ENCODE measurements at regions not wholly inside any gene's neighbourhood (a gene's known extent, or its start where the extent isn't known, plus 50 kb on each side); places are given as distances from the start of the nearest gene placed in this dataset.

GRCh38 chr4:123990310-123990870, 593.8 kb downstream of the SPRY1 start:
- Histone ChIP-seq H3K36me3 (ENCODE audit: control insufficient read depth, insufficient read depth, low read length) (no peaks in the 10 kb centered on the region), H3K4me3 (ENCODE audit: low read depth, low read length) (no peak overlapping the region), H3K27me3 (ENCODE audit: control insufficient read depth, insufficient read depth, low read length) (no peaks in the 10 kb centered on the region)
- POLR2A ChIA-PET, result no interaction called here
- CTCF ChIA-PET, result no interaction called here
- TF ChIP-seq CTCF (IDR thresholded peaks at IDR 0.05; ENCODE audit: insufficient read depth, low read depth, low read length), result no peak
- DNase-seq (ENCODE audit: low read depth), result no peak

DNA sequence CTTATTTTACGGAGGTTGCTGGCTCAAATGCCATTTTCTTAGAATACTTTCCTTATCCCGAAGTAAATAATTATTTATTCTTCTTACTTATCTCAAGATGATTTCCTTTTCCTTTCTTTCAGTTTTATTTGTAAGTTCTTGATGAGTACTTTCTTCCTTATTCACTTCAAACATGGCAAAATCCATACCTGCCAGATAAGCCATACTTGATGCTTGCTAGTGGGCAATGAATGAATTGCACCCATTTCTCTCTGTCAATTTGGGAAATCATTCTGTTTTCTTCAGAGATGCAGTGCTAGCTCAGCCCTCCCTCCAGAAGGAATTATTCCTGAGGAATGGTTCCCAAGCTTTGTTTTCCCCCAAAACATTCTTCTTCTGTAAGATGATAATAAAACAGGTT, 598.3 kb downstream of the SPRY1 start:
- CTCF ChIA-PET, result interaction anchor here (1.6 kb wide), 1 partner anchor 19 kb away, joined by 3 read pairs; no protein-coding TSS in a partner anchor
- POLR2A ChIA-PET, result no interaction called here
- no peak for DNase-seq (ENCODE audit: low read depth)
- Histone ChIP-seq H3K36me3 (ENCODE audit: control insufficient read depth, insufficient read depth, low read length) (no peaks in the 10 kb centered on the region), H3K4me3 (ENCODE audit: low read depth, low read length) (no peak overlapping the region), H3K27me3 (ENCODE audit: control insufficient read depth, insufficient read depth, low read length) (no peaks in the 10 kb centered on the region)
- peak; percentile 20; the same call in 1 of the 2 replicates for TF ChIP-seq CTCF (IDR thresholded peaks at IDR 0.05; ENCODE audit: insufficient read depth, low read depth, low read length)

DNA sequence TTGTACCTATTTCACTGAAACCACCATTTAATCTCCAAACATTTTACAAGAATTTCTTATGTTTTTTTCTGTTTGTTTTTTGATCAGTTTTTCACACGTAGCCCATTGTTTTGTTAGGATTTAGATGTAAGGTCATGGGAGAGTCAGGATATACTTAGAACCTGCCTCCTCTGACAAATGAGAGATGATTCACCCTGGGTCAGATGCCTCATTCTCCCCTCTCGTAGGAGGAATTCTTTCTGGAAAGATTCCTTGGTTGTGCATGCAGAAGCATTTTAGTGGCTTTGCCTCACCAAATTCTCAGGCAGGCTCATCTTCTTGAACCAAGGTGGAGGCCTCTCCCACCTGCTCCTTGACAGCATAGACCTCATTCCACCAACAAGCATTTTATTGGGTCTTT, 599.3 kb downstream of the SPRY1 start:
- Histone ChIP-seq H3K4me3 (ENCODE audit: low read depth, low read length) (no peak overlapping the region), H3K36me3 (ENCODE audit: control insufficient read depth, insufficient read depth, low read length) (no peaks in the 10 kb centered on the region), H3K27me3 (ENCODE audit: control insufficient read depth, insufficient read depth, low read length) (no peaks in the 10 kb centered on the region)
- TF ChIP-seq CTCF (IDR thresholded peaks at IDR 0.05; ENCODE audit: insufficient read depth, low read depth, low read length), result no peak
- ChIA-PET CTCF (no interaction called here), POLR2A (no interaction called here)
- DNase-seq (ENCODE audit: low read depth), result peak; percentile 52

DNA sequence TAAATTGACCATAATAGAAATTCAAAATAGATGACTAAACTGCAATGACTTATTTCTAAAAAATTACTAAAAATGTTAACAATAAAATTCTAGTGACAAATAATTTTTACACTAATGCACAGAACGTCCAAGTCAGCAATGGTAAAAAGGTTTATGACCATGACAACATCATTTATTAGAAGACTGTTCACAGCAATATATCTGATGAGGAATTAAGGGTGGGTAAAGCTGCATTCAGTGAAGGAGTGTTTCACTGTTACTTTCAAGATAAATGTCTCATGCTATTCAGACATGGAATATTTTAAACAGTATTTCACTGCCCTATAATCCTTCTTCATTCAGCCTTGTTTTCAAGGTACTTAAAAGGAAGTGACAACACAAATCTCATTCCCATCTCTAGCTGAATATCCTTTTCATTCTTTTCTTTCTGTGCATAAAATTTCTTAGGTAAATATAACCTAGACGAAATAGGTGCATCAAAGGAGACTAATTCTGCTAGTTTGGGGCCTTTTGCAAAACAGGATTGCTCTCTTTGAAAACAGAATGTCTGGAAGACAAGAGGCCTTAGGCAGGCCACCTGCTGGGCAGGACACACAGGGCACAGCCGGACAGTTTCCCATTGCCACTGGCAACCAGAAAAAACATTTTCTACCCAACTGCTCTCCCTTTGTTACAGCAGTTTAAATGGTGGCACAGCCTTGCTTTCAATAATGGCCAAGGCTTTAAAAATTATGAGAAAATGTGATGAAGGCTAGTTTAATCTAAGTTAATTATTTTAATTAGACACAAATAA, 600.3 kb downstream of the SPRY1 start:
- H3K4me3 ChIP-seq (ENCODE audit: low read depth, low read length), result no peak overlapping the region
- H3K36me3 ChIP-seq (ENCODE audit: control insufficient read depth, insufficient read depth, low read length), result no peaks in the 10 kb centered on the region
- POLR2A ChIA-PET, result interaction anchor here (0.6 kb wide), 1 partner anchor 42 kb away, joined by 4 read pairs; no protein-coding TSS in a partner anchor
- no peak for TF ChIP-seq CTCF (IDR thresholded peaks at IDR 0.05; ENCODE audit: insufficient read depth, low read depth, low read length)
- no peaks in the 10 kb centered on the region for H3K27me3 ChIP-seq (ENCODE audit: control insufficient read depth, insufficient read depth, low read length)
- no peak for DNase-seq (ENCODE audit: low read depth)
- CTCF ChIA-PET, result no interaction called here

GRCh38 chr4:123997776-123998449, 601.3 kb downstream of the SPRY1 start:
- DNase-seq (ENCODE audit: low read depth), result no peak
- CTCF ChIA-PET, result interaction anchor here (1.3 kb wide), 1 partner anchor 9 kb away, joined by 4 read pairs; no protein-coding TSS in a partner anchor
- Histone ChIP-seq H3K36me3 (ENCODE audit: control insufficient read depth, insufficient read depth, low read length) (no peaks in the 10 kb centered on the region), H3K27me3 (ENCODE audit: control insufficient read depth, insufficient read depth, low read length) (no peaks in the 10 kb centered on the region), H3K4me3 (ENCODE audit: low read depth, low read length) (no peak overlapping the region)
- no peak for TF ChIP-seq CTCF (IDR thresholded peaks at IDR 0.05; ENCODE audit: insufficient read depth, low read depth, low read length)
- POLR2A ChIA-PET, result no interaction called here
